H1 (cell line): ENCODE measurements at regions not wholly inside any gene's neighbourhood (a gene's known extent, or its start where the extent isn't known, plus 50 kb on each side); places are given as distances from the start of the nearest gene placed in this dataset.

ENCODE experiments used
- CTCF ChIA-PET: fragments of 300-600 bp; sonication (Branson Sonifier 250); formaldehyde crosslinking; loops from one replicate; lab custom pipeline; 2021; ENCODE audit not compliant: partially characterized antibody; lab: Charles Lee
- POLR2A ChIA-PET: fragments of 300-600 bp; sonication (Branson Sonifier 250); formaldehyde crosslinking; loops from one replicate; lab custom pipeline; 2021; ENCODE audit warnings: inconsistent platforms; ENCODE audit not compliant: partially characterized antibody; lab: Charles Lee
- DNase-seq, 2 experiments: peaks; one replicate each; pipeline versions ENCODE4 v3.0.0 to v3.0.0-alpha.2; 2010 to 2022; ENCODE audit warnings: low spot score in 2 of 2, low read depth in 1 of 2, mixed read lengths in 1 of 2
- FAIRE-seq: peaks from 2 replicates; lab custom pipeline; 2011; peaks lifted over from hg19 to GRCh38; lab: Jason Lieb, UNC
- H2AFZ ChIP-seq: 2 replicates; pipeline ENCODE4 v1.8.1; 2012; ENCODE audit warnings: low read length, inconsistent platforms
- H2AK5ac ChIP-seq: 2 replicates; pipeline ENCODE4 v1.6.1; 2013; ENCODE audit warnings: low read depth, low read length
- H2BK120ac ChIP-seq: replicated peaks from 2 replicates; pipeline ENCODE3; 2013; ENCODE audit warnings: low read depth, low read length, inconsistent platforms
- H2BK12ac ChIP-seq: 2 replicates; pipeline ENCODE4 v1.6.1; 2013; ENCODE audit warnings: low read depth, low read length
- H2BK15ac ChIP-seq: 2 replicates; pipeline ENCODE4 v1.6.1; 2013; ENCODE audit warnings: low read length
- H2BK20ac ChIP-seq: 2 replicates; pipeline ENCODE4 v1.6.1; 2013; ENCODE audit warnings: low read length
- H2BK5ac ChIP-seq: 2 replicates; pipeline ENCODE4 v1.6.1; 2013; ENCODE audit warnings: low read depth, low read length
- H3K14ac ChIP-seq: 2 replicates; pipeline ENCODE4 v1.6.1; 2013; ENCODE audit warnings: inconsistent platforms; ENCODE audit not compliant: insufficient read length
- H3K18ac ChIP-seq: 2 replicates; pipeline ENCODE4 v1.6.1; 2013; ENCODE audit warnings: low read length; ENCODE audit errors: extremely low read depth
- H3K23ac ChIP-seq: 2 replicates; pipeline ENCODE4 v1.6.1; 2013; ENCODE audit warnings: inconsistent platforms; ENCODE audit not compliant: insufficient read length
- H3K23me2 ChIP-seq: 2 replicates; pipeline ENCODE4 v1.6.1; 2013; ENCODE audit warnings: low read depth, low read length
- H3K27ac ChIP-seq: 2 replicates; pipeline ENCODE4 v1.6.1; 2011; ENCODE audit warnings: low read depth, low read length, inconsistent platforms
- H3K27me3 ChIP-seq, 4 experiments: replicated peaks in 1 of 4; 1 replicate in 1 of 4; 2 replicates in 3 of 4; pipeline versions ENCODE4 v1.6.1 to v1.8.1; 2011 to 2013; ENCODE audit warnings: low read length in 3 of 4, mild to moderate bottlenecking in 3 of 4, inconsistent platforms in 2 of 4, mixed read lengths in 2 of 4, moderate library complexity in 1 of 4; ENCODE audit not compliant: control insufficient read depth in 3 of 4, insufficient read depth in 3 of 4; ENCODE audit errors: extremely low read depth in 1 of 4
- H3K36me3 ChIP-seq, 4 experiments: 2 replicates each; pipeline versions ENCODE4 v1.6.1 to v1.8.1; 2011 to 2013; ENCODE audit warnings: mild to moderate bottlenecking in 4 of 4, low read length in 3 of 4, moderate library complexity in 2 of 4, control low read depth in 1 of 4, inconsistent platforms in 1 of 4; ENCODE audit not compliant: insufficient read depth in 4 of 4, control insufficient read depth in 2 of 4
- H3K4ac ChIP-seq: replicated peaks from 2 replicates; pipeline ENCODE3; 2013; ENCODE audit warnings: low read length, low read depth, mixed read lengths, inconsistent platforms; ENCODE audit not compliant: insufficient read length
- H3K4me1 ChIP-seq, 4 experiments: replicated peaks in 1 of 4; 1 replicate in 1 of 4; 2 replicates in 3 of 4; pipeline versions ENCODE4 v1.6.1 to v1.8.1; 2011 to 2013; ENCODE audit warnings: low read length in 3 of 4, inconsistent platforms in 2 of 4, mixed read lengths in 1 of 4; ENCODE audit not compliant: insufficient read depth in 4 of 4, control insufficient read depth in 3 of 4
- H3K4me2 ChIP-seq, 2 experiments: 2 replicates each; pipeline versions ENCODE4 v1.6.1 to v1.8.1; 2011 to 2013; ENCODE audit warnings: low read depth in 2 of 2, low read length in 2 of 2, control low read depth in 1 of 2, inconsistent platforms in 1 of 2, mild to moderate bottlenecking in 1 of 2; ENCODE audit not compliant: insufficient read depth in 1 of 2
- H3K4me3 ChIP-seq, 4 experiments: fragments of 200-600, 300-600 bp in 1 of 4; sonication (generic), shearing (Covaris generic), sonication (Bioruptor Twin) in 1 of 4; 2 replicates each; pipeline versions ENCODE4 v1.5.1 to v1.8.1; 2011 to 2016; ENCODE audit warnings: low read length in 4 of 4, low read depth in 3 of 4, control low read depth in 2 of 4, inconsistent platforms in 2 of 4, mild to moderate bottlenecking in 2 of 4, mixed read lengths in 1 of 4, moderate library complexity in 1 of 4; ENCODE audit not compliant: insufficient read depth in 2 of 4; ENCODE audit errors: extremely low read depth in 1 of 4
- H3K56ac ChIP-seq: replicated peaks from 2 replicates; pipeline ENCODE3; 2013; ENCODE audit warnings: low read depth, mild to moderate bottlenecking, mixed read lengths, low read length, inconsistent platforms; ENCODE audit not compliant: insufficient read length
- H3K79me1 ChIP-seq: 2 replicates; pipeline ENCODE4 v1.6.1; 2013; ENCODE audit warnings: low read depth, low read length, control low read depth
- H3K79me2 ChIP-seq, 2 experiments: 2 replicates each; pipeline versions ENCODE4 v1.6.1 to v1.8.1; 2012 to 2013; ENCODE audit warnings: low read length in 2 of 2, mild to moderate bottlenecking in 2 of 2, inconsistent platforms in 1 of 2; ENCODE audit not compliant: insufficient read depth in 2 of 2, control insufficient read depth in 1 of 2
- H3K9ac ChIP-seq, 4 experiments: replicated peaks in 1 of 4; 1 replicate in 1 of 4; 2 replicates in 3 of 4; pipeline versions ENCODE4 v1.6.1 to v1.8.1; 2011 to 2013; ENCODE audit warnings: low read depth in 3 of 4, low read length in 3 of 4, control low read depth in 2 of 4, mild to moderate bottlenecking in 2 of 4, moderate library complexity in 2 of 4, inconsistent platforms in 1 of 4; ENCODE audit errors: extremely low read depth in 1 of 4
- H3K9me3 ChIP-seq, 2 experiments: 2 replicates each; pipeline versions ENCODE4 v1.6.1 to v1.8.1; 2012 to 2013; ENCODE audit warnings: mild to moderate bottlenecking in 2 of 2, moderate library complexity in 2 of 2, control low read depth in 1 of 2, inconsistent platforms in 1 of 2, low read depth in 1 of 2, low read length in 1 of 2, mixed read lengths in 1 of 2; ENCODE audit not compliant: insufficient read depth in 2 of 2
- H4K20me1 ChIP-seq, 2 experiments: replicated peaks in 1 of 2; 2 replicates each; pipeline versions ENCODE3 to v1.8.1; 2011 to 2013; ENCODE audit warnings: inconsistent platforms in 2 of 2, low read length in 2 of 2, mild to moderate bottlenecking in 1 of 2; ENCODE audit not compliant: insufficient read depth in 2 of 2, control insufficient read depth in 1 of 2
- H4K5ac ChIP-seq: 2 replicates; pipeline ENCODE4 v1.6.1; 2013; ENCODE audit warnings: low read length, low read depth, mixed read lengths, inconsistent platforms; ENCODE audit not compliant: insufficient read length
- H4K8ac ChIP-seq: 2 replicates; pipeline ENCODE4 v1.8.0; 2013; ENCODE audit warnings: mild to moderate bottlenecking, moderate library complexity, low read length, inconsistent platforms; ENCODE audit not compliant: insufficient read depth; ENCODE audit errors: extremely low read depth
- H4K91ac ChIP-seq: replicated peaks from 2 replicates; pipeline ENCODE3; 2013; ENCODE audit warnings: low read length, mixed read lengths, inconsistent platforms; ENCODE audit not compliant: insufficient read length
- CBX8 ChIP-seq: fragments of 300-800, 300-1000 bp; sonication (generic); IDR thresholded peaks from 2 replicates; pipeline ENCODE4 v1.7.1; 2016; ENCODE audit warnings: low read depth, low read length, borderline replicate concordance
- EGR1 ChIP-seq: IDR thresholded peaks from 2 replicates; pipeline ENCODE4 v1.6.1; 2011; ENCODE audit warnings: low read depth, low read length, borderline replicate concordance
- JUN ChIP-seq: IDR thresholded peaks from 2 replicates; pipeline ENCODE4 v1.6.1; 2011; ENCODE audit warnings: low read depth, mild to moderate bottlenecking, improper control_type of control experiment, low read length
- JUND ChIP-seq: IDR thresholded peaks from 2 replicates; pipeline ENCODE4 v1.6.1; 2011; ENCODE audit warnings: mild to moderate bottlenecking, improper control_type of control experiment, low read length
- PHF8 ChIP-seq: fragments of 200-600 bp; sonication (generic); conservative IDR thresholded peaks from 2 replicates; pipeline ENCODE4 v1.7.1; 2012; ENCODE audit warnings: low read depth, mild to moderate bottlenecking, inconsistent platforms, low read length, moderate library complexity
- ZNF274 ChIP-seq: IDR thresholded peaks from 2 replicates; pipeline ENCODE4 v1.7.0; 2012; ENCODE audit warnings: low read length, borderline replicate concordance; ENCODE audit errors: extremely low read depth
- WGBS, 2 experiments: shearing (Covaris generic) in 1 of 2; methylation state at CpG; one replicate each; pipeline versions ENCODE4 v1.1.6 to v1.1.7; 2013 to 2015; ENCODE audit warnings: low lambda C conversion rate in 2 of 2, mixed read lengths in 2 of 2, inconsistent platforms in 1 of 2, low coverage in 1 of 2, missing lambda C conversion rate in 1 of 2; ENCODE audit not compliant: insufficient replicate concordance in 2 of 2, insufficient coverage in 1 of 2, insufficient read length in 1 of 2; ENCODE audit errors: extremely low coverage in 1 of 2, missing lambda C conversion rate in 1 of 2; 5-methylcytosine and 5-hydroxymethylcytosine counted together
- TF ChIP-seq, protein P1 (sequence below): IDR thresholded peaks from 2 replicates; pipeline ENCODE4 v1.6.1; 2012; ENCODE audit warnings: inconsistent platforms

DNA sequence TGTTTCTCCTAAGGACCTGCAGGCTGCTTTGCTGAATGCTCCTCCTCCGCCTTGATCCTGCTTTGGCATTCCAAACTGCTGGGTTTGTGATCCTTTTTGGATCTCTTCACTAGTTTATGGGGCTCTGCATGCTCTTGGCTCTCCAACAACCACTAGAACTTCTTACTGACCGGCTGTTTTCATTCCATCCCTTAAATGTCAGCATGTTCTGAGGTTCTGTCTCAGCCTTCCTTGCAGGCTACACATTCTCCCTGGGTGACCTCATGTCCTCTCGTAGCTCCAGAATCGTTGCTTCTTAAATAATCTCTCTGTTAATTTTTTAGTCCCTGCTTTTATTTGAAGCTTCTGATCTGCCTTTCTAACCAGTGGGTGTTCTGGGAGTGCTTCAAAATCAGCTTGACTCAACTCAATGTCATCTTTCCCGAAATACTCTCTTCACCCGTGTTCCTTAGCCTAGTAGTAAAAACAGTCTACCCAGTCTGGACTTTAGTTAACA lies 119.0 kb upstream of the HS3ST2 start:
- no peaks in the 10 kb centered on the region for H3K36me3 ChIP-seq
- no peak overlapping the region for H4K5ac ChIP-seq
- no peak overlapping the region for H3K4me3 ChIP-seq
- H2AK5ac ChIP-seq = no peak overlapping the region
- ChIA-PET POLR2A (no interaction called here), CTCF (interaction anchor here (1.4 kb wide), 1 partner anchor 17 kb away, joined by 3 read pairs; no protein-coding TSS in a partner anchor)
- no peak overlapping the region for H3K27ac ChIP-seq
- H3K4me1 ChIP-seq = no peaks in the 10 kb centered on the region
- no peaks in the 10 kb centered on the region for H3K23me2 ChIP-seq
- no peaks in the 10 kb centered on the region for H3K79me1 ChIP-seq
- peak overlapping the region; percentile 43; the same call in 1 of the 2 replicates for H2AFZ ChIP-seq
- H2BK120ac ChIP-seq = no peak overlapping the region
- no peaks in the 10 kb centered on the region for H4K20me1 ChIP-seq
- H3K56ac ChIP-seq = no peak overlapping the region
- no peak overlapping the region for H3K23ac ChIP-seq
- no peaks in the 10 kb centered on the region for H3K79me2 ChIP-seq
- no peak overlapping the region for H4K8ac ChIP-seq
- no peaks in the 10 kb centered on the region for H3K9me3 ChIP-seq
- DNase-seq (no peak), FAIRE-seq (no peak)
- no peak overlapping the region for H4K91ac ChIP-seq
- no peak overlapping the region for H3K4ac ChIP-seq
- H2BK12ac ChIP-seq = no peak overlapping the region
- H3K18ac ChIP-seq = no peak overlapping the region; the same call in 1 of the 2 replicates
- no peak overlapping the region for H3K14ac ChIP-seq
- H2BK5ac ChIP-seq = no peak overlapping the region
- no peaks in the 10 kb centered on the region for H3K27me3 ChIP-seq
- no peak overlapping the region for H2BK15ac ChIP-seq
- 88% methylated on average over 6 of the region's 6 CpGs; no CpG with 5 or more reads in 1 of the 2 experiments for WGBS, 2 experiments
- no peak overlapping the region for H2BK20ac ChIP-seq
- no peak overlapping the region for H3K4me2 ChIP-seq
- H3K9ac ChIP-seq = no peak overlapping the region
- TF ChIP-seq PHF8 (no peak), CBX8 (no peak), JUND (no peak), ZNF274 (no peak), JUN (no peak), EGR1 (no peak)
- TF ChIP-seq, protein P1, sequence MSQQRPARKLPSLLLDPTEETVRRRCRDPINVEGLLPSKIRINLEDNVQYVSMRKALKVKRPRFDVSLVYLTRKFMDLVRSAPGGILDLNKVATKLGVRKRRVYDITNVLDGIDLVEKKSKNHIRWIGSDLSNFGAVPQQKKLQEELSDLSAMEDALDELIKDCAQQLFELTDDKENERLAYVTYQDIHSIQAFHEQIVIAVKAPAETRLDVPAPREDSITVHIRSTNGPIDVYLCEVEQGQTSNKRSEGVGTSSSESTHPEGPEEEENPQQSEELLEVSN = no peak
